Kidney capillary endothelial cell (primary cell): ENCODE measurements at regions not wholly inside any gene's neighbourhood (a gene's known extent, or its start where the extent isn't known, plus 50 kb on each side); places are given as distances from the start of the nearest gene placed in this dataset.

Source experiments
- DNase-seq: peaks from one replicate; pipeline ENCODE4 v3.0.0-alpha.2; 2018; ENCODE audit warnings: low spot score

GRCh38 chr19:31709476-31709875, 360.2 kb upstream of the TSHZ3 start:
- DNase-seq = no peak

DNA sequence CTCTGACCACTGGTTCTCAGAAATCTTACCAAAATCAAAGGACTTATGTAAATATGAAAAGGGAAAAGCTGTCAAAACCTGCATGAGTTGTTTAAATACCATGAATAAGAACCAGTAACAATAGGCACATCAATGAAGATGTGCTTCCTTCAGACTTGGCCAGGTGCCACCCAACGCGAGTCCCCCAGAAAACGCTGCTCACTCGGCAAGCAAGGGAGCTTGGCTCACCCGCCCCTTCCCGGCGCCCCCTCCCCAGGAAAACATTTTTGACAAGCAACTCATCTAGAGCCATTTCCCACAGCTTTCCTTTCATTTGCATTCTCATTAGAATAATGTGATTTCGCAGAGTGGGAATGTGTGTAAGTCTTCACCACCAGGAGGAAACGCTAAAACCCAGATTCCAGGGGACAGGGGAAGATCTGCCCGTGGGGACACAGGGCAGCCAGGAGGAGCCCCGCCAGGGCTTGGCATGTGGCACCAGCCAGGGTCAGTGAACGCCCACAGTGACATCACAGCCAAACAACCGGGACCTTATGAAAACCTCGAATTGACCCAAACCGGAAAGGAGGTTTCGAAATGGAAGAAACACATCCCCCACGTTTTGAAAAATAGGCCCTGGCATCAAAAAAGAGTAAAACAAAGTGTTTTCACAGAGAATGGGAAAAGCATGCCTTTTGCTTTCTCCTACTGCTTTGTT, 366.2 kb upstream of the TSHZ3 start:
- no peak for DNase-seq

DNA sequence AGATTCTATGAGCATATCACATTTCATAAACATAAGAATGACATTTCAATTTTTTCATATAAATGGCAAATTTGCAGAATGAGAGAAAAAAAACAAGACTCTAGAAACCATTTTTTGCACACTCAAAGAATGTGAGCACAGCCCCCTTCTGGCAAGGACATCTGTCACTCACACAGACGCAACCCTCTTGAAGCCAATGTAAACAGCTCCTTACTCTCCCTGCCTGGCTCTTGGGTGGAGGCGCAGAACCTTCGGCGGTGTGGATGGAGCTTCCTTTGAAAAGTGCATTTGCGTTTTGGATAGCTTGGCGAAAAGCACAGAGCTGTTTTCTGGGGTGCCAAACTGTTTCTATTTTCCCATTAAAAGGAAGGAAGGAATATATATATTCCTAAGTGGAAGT, 367.6 kb upstream of the TSHZ3 start:
- no peak for DNase-seq

DNA sequence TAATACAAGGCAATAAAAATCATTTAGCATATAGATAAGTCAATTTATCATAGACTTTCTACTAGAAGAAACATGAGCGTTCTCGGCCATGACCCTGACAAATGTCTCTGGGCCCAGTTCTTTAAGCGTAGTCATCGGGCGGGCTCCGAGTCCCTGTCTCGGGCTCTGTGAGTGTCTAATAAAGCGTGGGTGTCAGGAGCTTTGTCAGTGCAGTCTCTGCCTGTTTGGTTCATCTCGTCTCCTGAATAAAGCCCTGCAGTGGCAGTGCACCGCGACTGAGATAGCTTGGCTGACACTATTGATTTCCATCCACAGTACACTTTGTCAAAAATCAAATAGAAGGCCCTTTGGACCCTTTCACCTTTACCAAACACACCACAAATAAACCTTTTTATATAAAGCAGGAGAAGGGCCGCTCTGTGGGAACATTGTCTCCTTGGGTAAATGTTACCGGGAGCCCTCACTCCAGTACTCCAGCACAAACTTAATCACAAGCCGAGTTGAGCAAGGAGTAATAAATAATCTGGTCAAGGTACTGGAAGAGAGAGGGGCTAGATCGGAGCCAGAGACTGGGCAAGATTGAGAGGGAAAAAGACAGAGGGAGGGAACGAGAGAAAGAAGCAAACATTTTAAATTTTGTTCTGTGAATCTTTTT, 368.2 kb upstream of the TSHZ3 start:
- no peak for DNase-seq

DNA sequence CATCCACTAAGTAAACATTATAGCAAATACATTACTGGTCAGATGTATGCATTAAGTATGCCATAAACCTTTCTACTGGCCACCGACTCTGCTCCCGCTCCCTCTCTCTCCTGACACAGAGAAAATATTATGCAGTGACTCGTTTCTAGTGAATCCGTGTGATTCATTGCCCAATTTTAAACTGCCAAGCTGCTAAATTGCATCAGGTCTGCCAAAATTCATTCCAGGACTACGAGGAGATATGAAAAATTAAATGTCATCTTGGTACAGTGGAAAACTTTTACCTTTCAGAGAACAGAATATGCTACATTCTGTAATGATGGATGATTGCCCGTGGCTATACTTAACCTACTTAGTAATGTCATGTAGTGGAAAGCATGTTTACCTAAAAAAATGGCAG, 368.8 kb upstream of the TSHZ3 start:
- no peak for DNase-seq

- DNase-seq = no peak
Observed at GRCh38 chr19:31718898-31719297, 369.7 kb upstream of the TSHZ3 start.

DNA sequence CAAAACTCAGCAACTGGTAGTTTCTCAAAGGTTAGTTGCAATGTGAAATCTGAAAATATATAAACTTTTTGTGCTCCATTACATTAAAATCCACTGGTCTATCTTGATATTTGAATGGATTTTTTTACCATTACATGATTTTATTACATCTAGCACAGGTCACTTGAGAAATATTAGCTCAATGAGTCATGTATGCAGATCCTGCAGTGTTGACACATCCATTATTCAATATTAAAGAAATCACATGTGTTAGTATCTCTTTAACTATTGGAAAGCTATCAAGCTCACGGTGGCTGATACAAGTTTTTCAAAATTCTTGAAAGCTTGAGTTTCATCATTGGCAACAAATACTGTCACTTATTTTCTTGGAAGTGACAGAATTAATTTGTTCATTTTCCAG, 373.9 kb upstream of the TSHZ3 start:
- DNase-seq = no peak

GRCh38 chr19:31725051-31725450, 375.8 kb upstream of the TSHZ3 start:
- DNase-seq = no peak

DNA sequence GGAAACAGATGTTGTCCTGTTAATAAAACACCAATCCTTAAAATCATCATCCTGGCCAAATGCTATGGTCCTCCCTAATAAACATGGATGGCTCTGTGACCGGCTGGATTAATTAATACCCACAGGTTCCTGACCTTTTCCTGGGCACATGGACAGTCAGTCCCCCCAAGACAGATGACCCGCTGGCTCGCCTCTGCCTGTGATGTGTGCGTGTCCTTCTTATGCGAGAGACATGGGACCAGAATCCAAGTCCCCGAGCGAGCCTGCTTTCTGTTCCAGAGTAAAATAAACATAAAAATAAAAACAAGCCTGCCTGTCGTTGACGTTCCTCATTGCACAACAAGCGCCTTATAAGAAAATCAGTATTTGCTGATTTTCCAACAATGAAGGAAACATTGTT, 378.3 kb upstream of the TSHZ3 start:
- no peak for DNase-seq

- no peak for DNase-seq
Observed at GRCh38 chr19:31730270-31730669, 381.0 kb upstream of the TSHZ3 start.

GRCh38 chr19:31733591-31733990, 384.4 kb upstream of the TSHZ3 start:
- DNase-seq = no peak

- no peak for DNase-seq
Observed at GRCh38 chr19:31742249-31742648, 393.0 kb upstream of the TSHZ3 start.

DNA sequence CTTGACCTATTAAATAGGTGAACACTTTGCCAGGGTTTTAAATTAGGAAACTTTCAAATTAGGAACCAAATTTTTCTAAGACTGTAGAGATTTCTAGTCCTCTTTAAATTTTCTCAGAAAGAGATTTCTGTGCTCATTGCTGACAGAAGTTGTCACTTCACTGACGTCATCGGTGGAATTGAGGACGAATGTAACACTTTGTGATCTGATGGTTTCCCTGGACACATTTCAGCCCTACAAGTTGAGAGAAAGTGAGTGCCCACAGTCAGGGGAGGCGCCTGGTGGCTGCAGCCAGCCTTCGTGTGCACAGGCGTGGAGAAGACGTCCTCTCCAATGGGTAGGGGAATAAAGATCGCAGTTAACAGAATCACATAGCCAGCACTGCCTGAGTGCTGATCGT, 396.5 kb upstream of the TSHZ3 start:
- DNase-seq = no peak

DNA sequence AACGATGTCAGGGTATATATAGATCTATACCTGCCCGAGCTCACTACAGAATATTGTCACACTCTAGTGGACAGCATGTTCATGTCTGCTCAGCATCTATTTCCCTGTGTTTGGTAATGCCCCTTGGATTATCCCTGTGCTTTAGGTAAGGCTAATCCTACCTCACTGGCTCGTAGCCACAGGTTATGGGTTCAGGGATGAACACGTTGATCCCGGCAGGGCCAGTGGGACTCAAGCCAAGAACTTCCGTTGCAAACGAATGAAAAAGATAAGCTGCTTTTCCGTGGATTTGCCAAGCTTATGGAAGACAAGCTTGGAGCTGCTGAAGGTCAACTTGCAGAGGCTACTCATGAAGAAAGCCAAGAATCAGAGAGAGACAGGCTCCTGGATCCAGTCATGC, 400.0 kb upstream of the TSHZ3 start:
- DNase-seq = no peak

GRCh38 chr19:31759359-31759758, 410.1 kb upstream of the TSHZ3 start:
- DNase-seq = no peak

GRCh38 chr19:31761281-31761913, 412.2 kb upstream of the TSHZ3 start:
- DNase-seq = no peak

GRCh38 chr19:31770223-31770622, 421.0 kb upstream of the TSHZ3 start:
- no peak for DNase-seq

- no peak for DNase-seq
Observed at GRCh38 chr19:31772915-31773314, 423.7 kb upstream of the TSHZ3 start.

- no peak for DNase-seq
Observed at GRCh38 chr19:31781542-31781941, 432.3 kb upstream of the TSHZ3 start.

DNA sequence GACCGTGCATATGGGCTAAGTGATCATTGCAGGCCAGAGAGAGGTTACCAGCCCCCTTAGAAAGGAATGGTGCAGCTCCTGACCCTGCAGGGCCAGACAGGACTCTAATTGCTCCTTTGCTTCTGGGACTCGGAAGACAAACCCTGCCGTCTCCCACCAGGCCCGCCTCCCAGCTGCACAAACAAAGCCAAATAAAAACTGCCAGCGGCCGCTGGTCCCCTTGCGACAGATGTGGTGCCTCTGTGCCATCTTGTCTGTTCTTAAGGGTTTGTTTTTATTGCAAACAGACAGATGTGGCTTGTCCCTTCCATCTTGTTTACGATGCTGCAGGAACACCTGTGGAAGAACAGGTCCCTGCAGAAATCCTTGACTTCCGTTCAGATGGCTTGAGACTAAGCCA, 434.4 kb upstream of the TSHZ3 start:
- no peak for DNase-seq

DNA sequence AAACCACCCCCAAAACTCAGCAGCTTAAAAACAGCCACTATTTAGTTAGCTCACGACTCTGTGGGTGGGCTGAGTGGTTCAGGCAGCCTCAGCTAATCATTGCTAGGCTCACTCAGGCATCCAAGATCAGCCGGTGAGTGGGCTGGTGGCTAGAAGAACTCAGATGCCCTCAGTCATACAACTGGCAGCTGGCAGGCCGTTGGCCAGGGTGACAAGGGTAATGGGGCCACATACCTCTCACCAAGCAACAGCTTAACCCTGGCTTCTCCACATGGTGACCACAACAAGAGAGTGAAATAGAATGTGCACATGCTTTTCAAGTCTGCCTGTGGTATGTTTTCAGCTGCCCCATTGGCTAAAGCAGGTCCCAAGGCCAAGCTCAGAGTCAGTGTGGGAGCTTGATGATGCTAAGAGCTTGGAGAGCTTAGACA, 435.4 kb upstream of the TSHZ3 start:
- DNase-seq = no peak

DNA sequence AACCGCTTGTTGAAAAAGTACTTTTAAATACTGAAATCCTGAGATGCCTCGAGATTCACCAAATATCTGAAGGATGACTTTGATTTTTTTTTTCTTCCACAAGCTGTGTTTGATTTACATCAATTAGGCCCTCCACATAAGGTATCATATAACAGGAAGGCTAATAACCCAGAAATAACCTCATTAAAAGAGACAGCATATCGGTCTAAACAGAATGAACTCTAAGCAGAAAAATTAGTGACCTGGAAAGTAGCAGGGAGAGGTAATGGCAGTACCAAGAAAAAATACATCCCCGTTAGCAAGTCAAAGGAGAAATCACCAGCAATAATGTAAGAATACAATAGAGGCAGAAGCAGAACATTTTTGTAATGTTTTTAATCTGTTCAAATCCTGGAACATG, 452.4 kb upstream of the TSHZ3 start:
- DNase-seq = no peak

DNA sequence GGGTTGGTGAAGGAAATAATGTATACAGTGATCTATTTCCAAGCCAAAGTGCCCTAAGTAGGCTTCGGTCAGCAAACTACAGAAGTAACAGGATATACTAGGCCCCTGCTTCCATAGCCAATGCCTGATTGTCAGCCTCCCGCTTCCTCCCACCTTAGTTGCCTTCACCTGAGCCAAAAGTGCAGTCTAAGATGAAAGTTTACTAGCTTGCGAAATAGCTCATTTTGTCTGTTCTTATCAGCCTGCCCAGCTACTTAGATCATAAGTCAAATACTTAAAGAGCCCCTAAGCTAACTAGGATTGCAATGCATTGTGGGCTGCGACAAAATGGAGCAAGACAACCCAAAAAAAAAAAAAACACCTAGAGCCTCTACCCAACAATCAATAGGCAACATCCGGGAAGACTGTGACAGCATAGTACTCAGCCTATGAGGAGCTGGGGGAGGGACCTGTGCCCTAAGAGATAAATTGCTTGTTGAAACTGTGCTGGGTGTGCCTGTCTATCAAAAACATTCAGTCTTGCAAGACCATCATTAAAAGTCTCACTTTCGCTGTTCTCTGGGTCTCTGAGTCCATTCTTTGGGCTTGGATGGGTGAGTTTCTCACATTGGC, 454.7 kb upstream of the TSHZ3 start:
- DNase-seq = no peak
